Endothelial cell of umbilical vein (primary cell): ENCODE measurements at regions not wholly inside any gene's neighbourhood (a gene's known extent, or its start where the extent isn't known, plus 50 kb on each side); places are given as distances from the start of the nearest gene placed in this dataset.

Source experiments
- BruUV-seq: library from RNA; stranded (reverse); fragments of 400-500 nt; replicated peaks from 2 replicates; lab custom pipeline; 2021; lab: Mats Ljungman, UMichigan
- CTCF ChIA-PET: fragments of 300-600, 350-600 bp; sonication (Branson Sonifier 250); formaldehyde crosslinking; loops from one replicate; lab custom pipeline; 2021; ENCODE audit warnings: antibody characterized with exemption, inconsistent platforms; lab: Charles Lee
- POLR2A ChIA-PET: fragments of 300-600, 350-600 bp; sonication (Branson Sonifier 250); formaldehyde crosslinking; loops from one replicate; lab custom pipeline; 2021; ENCODE audit warnings: antibody characterized with exemption, inconsistent platforms; lab: Charles Lee
- DNase-seq: peaks from one replicate; pipeline ENCODE4 v3.0.0-alpha.2; 2011; ENCODE audit warnings: low read depth, low spot score
- FAIRE-seq: peaks from 2 replicates; lab custom pipeline; 2011; peaks lifted over from hg19 to GRCh38; lab: Jason Lieb, UNC
- H2AFZ ChIP-seq: 2 replicates; pipeline ENCODE4 v1.6.0; 2012; ENCODE audit warnings: low read depth, low read length, control low read depth, inconsistent platforms
- H3K27ac ChIP-seq: 2 replicates; pipeline ENCODE4 v1.5.1; 2011; ENCODE audit warnings: low read depth, mild to moderate bottlenecking, control low read depth, low read length, moderate library complexity; ENCODE audit not compliant: insufficient read depth
- H3K27me3 ChIP-seq, 2 experiments: 2 replicates each; pipeline versions ENCODE4 v1.6.0 to v1.6.1; 2011; ENCODE audit warnings: low read length in 2 of 2, mixed read lengths in 1 of 2; ENCODE audit not compliant: control insufficient read depth in 2 of 2, insufficient read depth in 2 of 2
- H3K36me3 ChIP-seq, 2 experiments: 2 replicates in 1 of 2; 3 replicates in 1 of 2; pipeline ENCODE4 v1.5.1; 2011; ENCODE audit warnings: low read length in 2 of 2, mild to moderate bottlenecking in 1 of 2, moderate library complexity in 1 of 2; ENCODE audit not compliant: control insufficient read depth in 2 of 2, insufficient read depth in 2 of 2; ENCODE audit errors: extremely low read depth in 1 of 2
- H3K4me1 ChIP-seq: 3 replicates; pipeline ENCODE4 v1.5.1; 2011; ENCODE audit warnings: mild to moderate bottlenecking, low read length; ENCODE audit not compliant: control insufficient read depth, insufficient read depth; ENCODE audit errors: extremely low read depth
- H3K4me2 ChIP-seq: 2 replicates; pipeline ENCODE4 v1.6.1; 2011; ENCODE audit warnings: low read length, control low read depth, mixed read lengths; ENCODE audit not compliant: insufficient read depth
- H3K4me3 ChIP-seq, 3 experiments: fragments of 200-600 bp in 1 of 3; sonication (generic), shearing (Covaris generic) in 1 of 3; replicated peaks in 1 of 3; 2 replicates each; pipeline ENCODE4 v1.5.1; 2011 to 2016; ENCODE audit warnings: control low read depth in 3 of 3, low read length in 3 of 3, mild to moderate bottlenecking in 2 of 3, inconsistent platforms in 1 of 3, low read depth in 1 of 3, moderate library complexity in 1 of 3; ENCODE audit not compliant: insufficient read depth in 1 of 3
- H3K79me2 ChIP-seq: 2 replicates; pipeline ENCODE4 v1.6.0; 2012; ENCODE audit warnings: low read length, inconsistent platforms; ENCODE audit not compliant: control insufficient read depth, insufficient read depth
- H3K9ac ChIP-seq: replicated peaks from 2 replicates; pipeline ENCODE3; 2011; ENCODE audit warnings: low read length, control low read depth; ENCODE audit not compliant: insufficient read depth; ENCODE audit errors: extremely low read depth
- H3K9me1 ChIP-seq: replicated peaks from 3 replicates; pipeline ENCODE4 v1.6.0; 2011; ENCODE audit warnings: mild to moderate bottlenecking, low read length; ENCODE audit not compliant: control insufficient read depth, insufficient read depth; ENCODE audit errors: extremely low read depth
- H3K9me3 ChIP-seq: replicated peaks from 2 replicates; pipeline ENCODE4 v1.5.1; 2012; ENCODE audit warnings: low read length, inconsistent platforms; ENCODE audit not compliant: control insufficient read depth, insufficient read depth
- H4K20me1 ChIP-seq: replicated peaks from 2 replicates; pipeline ENCODE3; 2011; ENCODE audit warnings: mild to moderate bottlenecking, low read length; ENCODE audit not compliant: control insufficient read depth, insufficient read depth; ENCODE audit errors: extremely low read depth
- FOS ChIP-seq: IDR thresholded peaks from 2 replicates; pipeline ENCODE4 v1.6.1; 2011; ENCODE audit warnings: mild to moderate bottlenecking, low read length, moderate library complexity, borderline replicate concordance; ENCODE audit not compliant: insufficient read depth
- GATA2 ChIP-seq: IDR thresholded peaks from 2 replicates; pipeline ENCODE4 v1.7.0; 2011; ENCODE audit warnings: low read depth, mild to moderate bottlenecking, moderate library complexity, mixed read lengths, low read length; ENCODE audit not compliant: insufficient read length, insufficient read depth
- JUN ChIP-seq: IDR thresholded peaks from 2 replicates; pipeline ENCODE4 v1.6.1; 2011; ENCODE audit warnings: borderline replicate concordance, low read depth; ENCODE audit not compliant: insufficient read length, insufficient read depth
- MYC ChIP-seq: IDR thresholded peaks from one replicate; pipeline ENCODE4 v1.6.1; 2011; ENCODE audit warnings: mild to moderate bottlenecking, low read depth, low read length
- POLR2A ChIP-seq: IDR thresholded peaks from 2 replicates; pipeline ENCODE4 v1.6.1; 2012; ENCODE audit warnings: low read depth, mild to moderate bottlenecking, control low read depth, low read length
- POLR2AphosphoS5 ChIP-seq: IDR thresholded peaks from 2 replicates; pipeline ENCODE4 v1.6.1; 2012; ENCODE audit warnings: low read depth, mild to moderate bottlenecking, control low read depth, low read length, moderate library complexity; ENCODE audit not compliant: insufficient read depth
- dilution Hi-C: fragments of 300-500 bp; cut with MboI; formaldehyde crosslinking; loops from one replicate; pipeline ENCODE4 v1.15.0; 2019; ENCODE audit warnings: low sequenced_read_pairs; ENCODE audit not compliant: extremely low pct_ligation_motif_present
- intact Hi-C: fragments of 100-400 bp; cut with micrococcal nuclease; formaldehyde crosslinking; loops from one replicate; pipeline ENCODE4 v1.10.0; 2022
- TF ChIP-seq, protein P1 (sequence below): IDR thresholded peaks from 2 replicates; pipeline ENCODE4 v1.6.1; 2011; ENCODE audit not compliant: insufficient read depth, insufficient read length
- TF ChIP-seq, protein P2 (sequence below), 2 donors: IDR thresholded peaks; 1 replicate in 1 of 2; 2 replicates in 1 of 2; pipeline ENCODE4 v1.5.1; 2011; ENCODE audit warnings: low read length in 2 of 2, mild to moderate bottlenecking in 2 of 2, moderate library complexity in 2 of 2, control low read depth in 1 of 2, inconsistent platforms in 1 of 2, low read depth in 1 of 2; ENCODE audit not compliant: insufficient read depth in 1 of 2; ENCODE audit errors: extremely low read depth in 1 of 2

DNA sequence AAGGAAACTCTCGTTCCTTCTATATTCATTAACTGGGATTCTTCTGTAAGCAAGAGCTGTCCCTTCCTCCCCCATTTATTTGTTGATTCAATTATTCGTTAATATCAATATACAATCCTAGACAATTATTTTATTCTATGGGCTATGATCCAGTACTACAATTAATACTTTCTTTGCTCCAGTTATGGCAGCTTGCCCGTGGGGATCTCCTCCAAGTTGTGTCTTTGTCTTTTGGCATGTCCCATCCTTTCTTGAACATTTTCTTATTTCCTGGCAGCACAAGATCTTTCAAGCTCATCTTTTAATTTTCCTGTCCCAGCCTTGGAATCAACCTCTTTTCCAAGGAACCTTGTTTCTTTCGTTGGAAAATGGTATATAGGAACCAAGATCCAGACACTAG lies 249.3 kb downstream of the GAS1 start:
- Histone ChIP-seq H3K36me3 (no peaks in the 10 kb centered on the region), H3K27ac (no peak overlapping the region), H3K9me1 (no peaks in the 10 kb centered on the region), H3K9me3 (no peaks in the 10 kb centered on the region), H3K27me3 (no peaks in the 10 kb centered on the region), H3K4me2 (no peak overlapping the region), H3K79me2 (no peaks in the 10 kb centered on the region), H2AFZ (no peak overlapping the region), H3K4me1 (no peaks in the 10 kb centered on the region), H4K20me1 (no peaks in the 10 kb centered on the region), H3K4me3 (no peak overlapping the region), H3K9ac (no peak overlapping the region)
- POLR2A ChIA-PET = no interaction called here
- CTCF ChIA-PET = no interaction called here
- BruUV-seq = no TSS peak
- DNase-seq (no peak), FAIRE-seq (no peak)
- no peak for TF ChIP-seq POLR2AphosphoS5
- TF ChIP-seq, protein P1, sequence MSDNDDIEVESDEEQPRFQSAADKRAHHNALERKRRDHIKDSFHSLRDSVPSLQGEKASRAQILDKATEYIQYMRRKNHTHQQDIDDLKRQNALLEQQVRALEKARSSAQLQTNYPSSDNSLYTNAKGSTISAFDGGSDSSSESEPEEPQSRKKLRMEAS = no peak
- no peak for TF ChIP-seq JUN
- no peak for TF ChIP-seq POLR2A
- no peak for TF ChIP-seq MYC
- TF ChIP-seq GATA2 = no peak
- TF ChIP-seq FOS = no peak
- TF ChIP-seq, protein P2, sequence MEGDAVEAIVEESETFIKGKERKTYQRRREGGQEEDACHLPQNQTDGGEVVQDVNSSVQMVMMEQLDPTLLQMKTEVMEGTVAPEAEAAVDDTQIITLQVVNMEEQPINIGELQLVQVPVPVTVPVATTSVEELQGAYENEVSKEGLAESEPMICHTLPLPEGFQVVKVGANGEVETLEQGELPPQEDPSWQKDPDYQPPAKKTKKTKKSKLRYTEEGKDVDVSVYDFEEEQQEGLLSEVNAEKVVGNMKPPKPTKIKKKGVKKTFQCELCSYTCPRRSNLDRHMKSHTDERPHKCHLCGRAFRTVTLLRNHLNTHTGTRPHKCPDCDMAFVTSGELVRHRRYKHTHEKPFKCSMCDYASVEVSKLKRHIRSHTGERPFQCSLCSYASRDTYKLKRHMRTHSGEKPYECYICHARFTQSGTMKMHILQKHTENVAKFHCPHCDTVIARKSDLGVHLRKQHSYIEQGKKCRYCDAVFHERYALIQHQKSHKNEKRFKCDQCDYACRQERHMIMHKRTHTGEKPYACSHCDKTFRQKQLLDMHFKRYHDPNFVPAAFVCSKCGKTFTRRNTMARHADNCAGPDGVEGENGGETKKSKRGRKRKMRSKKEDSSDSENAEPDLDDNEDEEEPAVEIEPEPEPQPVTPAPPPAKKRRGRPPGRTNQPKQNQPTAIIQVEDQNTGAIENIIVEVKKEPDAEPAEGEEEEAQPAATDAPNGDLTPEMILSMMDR (IDR thresholded peaks at IDR 0.05; ENCODE audit: extremely low read depth in 1 of 2, insufficient read depth in 1 of 2, low read depth in 1 of 2, low read length in 2 of 2) = no peak
- intact Hi-C loops = no loop called here
- dilution Hi-C loops = no loop called here
